BE2C (cell line): ENCODE measurements at regions not wholly inside any gene's neighbourhood (a gene's known extent, or its start where the extent isn't known, plus 50 kb on each side); places are given as distances from the start of the nearest gene placed in this dataset.

ENCODE experiments used
- DNase-seq: peaks from one replicate; pipeline ENCODE4 v3.0.0-alpha.2; 2020
- H3K27me3 ChIP-seq: fragments of 250-450 bp; sonication (Bioruptor Pico); 2 replicates; pipeline ENCODE4 v1.5.1; 2020; ENCODE audit warnings: mild to moderate bottlenecking
- H3K36me3 ChIP-seq: fragments of 250-450 bp; sonication (Bioruptor Pico); 2 replicates; pipeline ENCODE4 v1.5.1; 2020; ENCODE audit warnings: mild to moderate bottlenecking
- H3K4me1 ChIP-seq: fragments of 250-450 bp; sonication (Bioruptor Pico); 2 replicates; pipeline ENCODE4 v1.5.1; 2020
- H3K4me3 ChIP-seq: 2 replicates; pipeline ENCODE4 v1.5.1; 2011; ENCODE audit warnings: low read depth, low read length
- H3K9me3 ChIP-seq: fragments of 250-450 bp; sonication (Bioruptor Pico); 2 replicates; pipeline ENCODE4 v1.5.1; 2020
- TF ChIP-seq, protein P1 (sequence below): IDR thresholded peaks from 2 replicates; pipeline ENCODE4 v1.5.1; 2012; ENCODE audit warnings: mild to moderate bottlenecking, low read depth, low read length

DNA sequence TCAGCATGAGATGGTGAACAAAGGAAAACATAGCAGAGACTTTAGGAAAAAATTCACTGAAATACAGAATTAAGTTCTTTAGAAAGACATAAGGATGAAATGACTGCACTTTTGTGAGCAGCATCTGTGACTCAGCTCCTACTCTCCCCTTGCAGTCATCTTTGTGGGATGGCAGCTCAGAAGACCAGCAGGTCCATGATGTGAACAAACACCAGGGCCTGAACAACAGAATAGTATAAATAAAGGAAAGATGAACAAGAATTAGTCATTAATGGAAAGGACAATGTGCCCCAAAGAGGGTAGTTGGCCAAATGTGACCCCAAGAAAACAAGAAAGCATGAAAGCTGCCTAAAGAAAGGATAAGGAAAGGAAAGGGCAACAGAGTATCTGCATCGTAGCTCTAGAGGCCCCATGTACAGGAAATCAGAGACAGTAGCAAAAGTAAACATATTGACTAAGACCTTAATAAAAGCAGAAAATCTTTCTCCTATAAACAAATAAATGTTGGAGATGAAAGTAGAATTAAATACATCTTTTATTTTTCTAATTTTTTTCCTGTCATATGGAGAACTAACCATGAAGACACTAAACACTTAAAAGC is 318.0 kb downstream of the ZEB2 start:
- no peaks in the 10 kb centered on the region for H3K9me3 ChIP-seq
- H3K4me1 ChIP-seq, result no peaks in the 10 kb centered on the region
- H3K4me3 ChIP-seq, result no peak overlapping the region
- TF ChIP-seq, protein P1, sequence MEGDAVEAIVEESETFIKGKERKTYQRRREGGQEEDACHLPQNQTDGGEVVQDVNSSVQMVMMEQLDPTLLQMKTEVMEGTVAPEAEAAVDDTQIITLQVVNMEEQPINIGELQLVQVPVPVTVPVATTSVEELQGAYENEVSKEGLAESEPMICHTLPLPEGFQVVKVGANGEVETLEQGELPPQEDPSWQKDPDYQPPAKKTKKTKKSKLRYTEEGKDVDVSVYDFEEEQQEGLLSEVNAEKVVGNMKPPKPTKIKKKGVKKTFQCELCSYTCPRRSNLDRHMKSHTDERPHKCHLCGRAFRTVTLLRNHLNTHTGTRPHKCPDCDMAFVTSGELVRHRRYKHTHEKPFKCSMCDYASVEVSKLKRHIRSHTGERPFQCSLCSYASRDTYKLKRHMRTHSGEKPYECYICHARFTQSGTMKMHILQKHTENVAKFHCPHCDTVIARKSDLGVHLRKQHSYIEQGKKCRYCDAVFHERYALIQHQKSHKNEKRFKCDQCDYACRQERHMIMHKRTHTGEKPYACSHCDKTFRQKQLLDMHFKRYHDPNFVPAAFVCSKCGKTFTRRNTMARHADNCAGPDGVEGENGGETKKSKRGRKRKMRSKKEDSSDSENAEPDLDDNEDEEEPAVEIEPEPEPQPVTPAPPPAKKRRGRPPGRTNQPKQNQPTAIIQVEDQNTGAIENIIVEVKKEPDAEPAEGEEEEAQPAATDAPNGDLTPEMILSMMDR, result no peak
- H3K36me3 ChIP-seq, result no peaks in the 10 kb centered on the region
- H3K27me3 ChIP-seq, result no peaks in the 10 kb centered on the region
- no peak for DNase-seq

DNA sequence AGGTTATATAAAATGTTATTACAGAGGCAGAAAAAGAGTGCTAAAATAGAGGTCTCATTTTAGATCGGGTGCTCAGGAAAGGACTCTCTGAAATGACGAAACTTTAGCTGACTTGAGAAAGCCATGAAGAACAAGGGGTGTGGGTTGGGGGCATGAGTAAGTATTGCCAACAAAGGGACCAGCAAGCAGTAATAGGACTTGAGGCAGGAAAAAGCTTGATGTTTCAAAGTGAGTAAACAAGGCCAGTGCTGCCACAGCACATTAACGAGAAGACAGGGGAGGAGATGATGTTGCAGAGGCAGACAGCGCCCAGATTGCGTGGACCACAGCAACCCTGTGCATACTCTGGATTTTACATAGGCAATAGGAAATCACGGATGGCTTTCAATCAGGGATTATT is 318.8 kb downstream of the ZEB2 start:
- TF ChIP-seq, protein P1, result no peak
- no peak for DNase-seq
- no peaks in the 10 kb centered on the region for H3K4me1 ChIP-seq
- H3K9me3 ChIP-seq, result no peaks in the 10 kb centered on the region
- no peaks in the 10 kb centered on the region for H3K36me3 ChIP-seq
- no peak overlapping the region for H3K4me3 ChIP-seq
- no peaks in the 10 kb centered on the region for H3K27me3 ChIP-seq

DNA sequence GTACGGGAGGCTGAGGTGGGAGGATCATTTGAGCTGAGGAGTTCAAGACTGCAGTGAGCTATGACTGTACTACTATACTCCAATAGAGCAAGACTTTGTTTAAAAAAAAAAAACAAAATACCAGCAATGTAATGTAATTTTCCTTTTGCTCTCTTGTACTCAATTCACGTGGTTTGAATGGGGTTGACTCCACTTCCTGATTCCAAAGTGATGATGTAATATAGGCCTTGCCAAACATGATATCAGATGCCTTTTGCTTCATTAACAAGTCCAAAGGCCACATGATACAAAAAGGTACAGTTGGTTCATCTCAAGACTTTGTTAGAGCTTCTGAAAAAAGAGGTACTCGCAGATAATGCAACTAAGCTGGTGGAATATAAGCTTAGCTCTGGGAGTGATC is 321.8 kb downstream of the ZEB2 start:
- Histone ChIP-seq H3K4me1 (no peaks in the 10 kb centered on the region), H3K9me3 (no peaks in the 10 kb centered on the region), H3K36me3 (no peaks in the 10 kb centered on the region), H3K27me3 (no peaks in the 10 kb centered on the region), H3K4me3 (no peak overlapping the region)
- no peak for DNase-seq
- TF ChIP-seq, protein P1, result no peak

DNA sequence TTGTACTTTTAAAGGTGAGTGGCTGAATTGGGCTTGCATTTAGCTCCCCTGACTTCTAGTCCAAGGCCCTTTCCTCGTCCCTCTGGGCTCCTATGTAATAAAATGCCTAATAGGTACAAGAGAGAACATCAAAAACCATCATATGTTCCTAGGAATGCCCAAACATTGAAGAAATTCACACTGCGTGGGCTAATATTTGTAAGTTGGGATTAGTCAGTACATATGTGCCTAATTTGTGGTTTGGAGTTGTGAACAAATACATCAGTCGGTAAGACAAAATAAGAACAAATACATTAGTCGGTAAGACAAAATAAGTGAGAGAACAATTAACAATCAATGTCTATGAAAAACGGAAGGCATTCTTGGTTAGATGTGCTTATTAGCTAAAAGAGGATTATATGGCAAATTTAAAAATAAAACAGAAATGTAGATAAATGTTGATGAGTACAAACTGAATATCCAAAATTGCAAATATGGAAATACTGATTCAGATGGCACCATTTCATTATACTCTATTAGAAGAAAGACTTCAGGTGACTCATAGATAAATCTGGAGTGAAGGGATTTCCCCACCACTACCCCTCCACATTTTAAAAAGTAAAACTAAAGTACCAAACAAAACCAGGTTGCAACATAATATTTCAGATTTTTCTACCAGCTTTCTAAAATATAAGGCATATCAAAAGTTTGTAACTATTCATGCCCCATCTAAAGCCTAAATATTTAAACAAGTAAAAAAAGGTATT is 325.4 kb downstream of the ZEB2 start:
- Histone ChIP-seq H3K4me1 (no peaks in the 10 kb centered on the region), H3K9me3 (no peaks in the 10 kb centered on the region), H3K27me3 (no peaks in the 10 kb centered on the region), H3K36me3 (no peaks in the 10 kb centered on the region), H3K4me3 (no peak overlapping the region)
- TF ChIP-seq, protein P1, result no peak
- no peak for DNase-seq

DNA sequence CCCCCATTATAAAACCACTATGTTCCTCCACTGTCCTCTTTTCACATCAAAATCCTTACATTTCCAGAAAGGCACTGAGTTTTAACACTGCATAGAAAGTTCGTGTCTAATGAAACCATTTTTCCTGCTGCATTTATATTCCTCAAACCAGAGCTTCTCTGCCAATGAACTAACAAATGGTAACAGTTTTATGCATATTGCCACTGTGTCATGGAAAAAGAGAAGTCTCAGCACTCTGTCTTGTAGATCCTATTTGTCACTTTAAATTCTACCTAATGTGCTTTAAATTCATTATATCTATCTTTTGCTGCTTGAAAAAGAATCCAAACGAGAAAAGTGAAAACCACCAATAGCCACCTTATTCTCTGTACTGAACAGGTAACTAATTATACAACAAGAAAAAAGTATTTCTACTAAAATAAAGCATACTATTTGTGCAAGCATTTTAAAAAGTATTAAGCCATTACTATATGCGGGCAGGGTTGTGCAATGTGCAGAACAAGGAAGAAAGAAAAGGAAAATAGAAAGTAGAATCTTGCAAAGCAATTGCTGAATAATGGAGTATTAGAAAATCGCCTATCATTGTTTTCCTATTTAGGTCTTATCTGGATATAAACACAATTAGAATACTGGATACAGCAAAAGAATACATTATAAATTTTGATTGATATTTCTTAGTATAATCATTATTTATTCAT is 328.9 kb downstream of the ZEB2 start:
- H3K36me3 ChIP-seq, result no peaks in the 10 kb centered on the region
- TF ChIP-seq, protein P1, result no peak
- no peak for DNase-seq
- no peaks in the 10 kb centered on the region for H3K27me3 ChIP-seq
- H3K4me3 ChIP-seq, result no peak overlapping the region
- H3K4me1 ChIP-seq, result no peaks in the 10 kb centered on the region
- H3K9me3 ChIP-seq, result no peaks in the 10 kb centered on the region

DNA sequence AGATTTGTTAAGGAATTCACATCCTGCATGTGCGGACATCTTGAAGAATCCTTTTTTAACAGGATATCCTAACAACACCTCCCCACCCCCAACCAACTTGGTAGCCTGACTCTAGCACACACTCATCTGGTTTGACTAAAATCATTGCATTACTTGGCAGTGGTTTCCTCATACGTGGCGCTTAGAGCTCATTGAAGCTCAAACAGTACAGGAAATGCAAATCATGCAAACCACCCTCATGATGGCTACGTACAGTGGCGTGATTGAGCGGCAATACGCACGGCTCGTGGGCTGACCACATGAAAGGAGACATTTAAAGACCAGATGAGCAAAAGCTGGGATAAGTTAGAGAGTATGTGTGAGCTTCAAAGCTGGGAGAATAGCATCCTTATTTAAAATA is 336.2 kb downstream of the ZEB2 start:
- no peak for DNase-seq
- no peaks in the 10 kb centered on the region for H3K36me3 ChIP-seq
- no peaks in the 10 kb centered on the region for H3K27me3 ChIP-seq
- H3K4me1 ChIP-seq, result no peaks in the 10 kb centered on the region
- TF ChIP-seq, protein P1, result no peak
- no peaks in the 10 kb centered on the region for H3K9me3 ChIP-seq
- H3K4me3 ChIP-seq, result no peak overlapping the region
